Testis (tissue), 2 donors: ENCODE measurements at regions not wholly inside any gene's neighbourhood (a gene's known extent, or its start where the extent isn't known, plus 50 kb on each side); places are given as distances from the start of the nearest gene placed in this dataset.

Experiments
- DNase-seq: peaks from one replicate; pipeline ENCODE4 v3.0.0-alpha.2; 2019
- H3K27ac ChIP-seq, 2 donors: fragments of 200-600 bp; sonication (generic); one replicate each; pipeline ENCODE4 v1.5.1; 2019
- H3K27me3 ChIP-seq: fragments of 200-600 bp; sonication (generic); one replicate; pipeline ENCODE4 v1.5.1; 2019
- H3K36me3 ChIP-seq: fragments of 200-600 bp; sonication (generic); one replicate; pipeline ENCODE4 v1.5.1; 2017; ENCODE audit warnings: low read depth; ENCODE audit errors: missing control alignments
- H3K4me1 ChIP-seq: fragments of 200-600 bp; sonication (generic); one replicate; pipeline ENCODE4 v1.5.1; 2019
- H3K4me3 ChIP-seq, 2 donors: fragments of 200-600 bp; sonication (generic); one replicate each; pipeline ENCODE4 v1.5.1; 2017 to 2019
- H3K9me3 ChIP-seq: fragments of 200-600 bp; sonication (generic); one replicate; pipeline ENCODE4 v1.5.1; 2017
- POLR2A ChIP-seq: fragments of 450-650 bp; IDR thresholded peaks from one replicate; pipeline ENCODE4 v1.6.1; 2017; ENCODE audit warnings: antibody characterized with exemption, mild to moderate bottlenecking, moderate library complexity
- WGBS, 2 donors: methylation state at CpG; one replicate each; pipeline ENCODE4 v1.1.5; 2018; 5-methylcytosine and 5-hydroxymethylcytosine counted together
- intact Hi-C: fragments of 100-400 bp; cut with DNase I; formaldehyde crosslinking; loops from one replicate; pipeline ENCODE4 v1.15.1; 2023; ENCODE audit warnings: low total_unique reads
- TF ChIP-seq, protein P1 (sequence below), 3 experiments: fragments of 450-650 bp in 2 of 3; fragments of 200-600 bp in 1 of 3; sonication (generic) in 1 of 3; IDR thresholded peaks; one replicate each; pipeline ENCODE4 v1.5.1; 2016 to 2019; ENCODE audit warnings: antibody characterized with exemption in 3 of 3, mild to moderate bottlenecking in 2 of 3, moderate library complexity in 1 of 3

DNA sequence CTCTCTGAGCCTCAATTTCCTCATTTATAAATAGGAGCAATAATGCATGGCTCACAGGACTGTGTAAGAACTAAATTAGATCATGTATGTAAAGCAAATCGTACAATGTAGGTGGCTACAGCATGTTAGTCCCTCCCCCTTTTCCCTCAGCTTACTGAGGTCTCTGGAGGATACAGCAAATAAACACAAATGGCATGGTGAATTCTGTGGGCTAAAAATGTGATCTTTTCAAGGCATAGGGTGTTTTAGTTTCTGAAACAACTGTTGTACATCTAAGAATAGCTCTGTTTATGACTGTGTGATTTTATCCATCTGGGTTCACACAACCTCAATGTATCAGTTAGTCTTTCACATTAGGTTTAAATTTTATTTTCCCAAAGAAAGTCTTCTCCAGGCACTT lies 121.2 kb upstream of the PLEKHG7 start:
- no peak for TF ChIP-seq POLR2A
- TF ChIP-seq, protein P1, sequence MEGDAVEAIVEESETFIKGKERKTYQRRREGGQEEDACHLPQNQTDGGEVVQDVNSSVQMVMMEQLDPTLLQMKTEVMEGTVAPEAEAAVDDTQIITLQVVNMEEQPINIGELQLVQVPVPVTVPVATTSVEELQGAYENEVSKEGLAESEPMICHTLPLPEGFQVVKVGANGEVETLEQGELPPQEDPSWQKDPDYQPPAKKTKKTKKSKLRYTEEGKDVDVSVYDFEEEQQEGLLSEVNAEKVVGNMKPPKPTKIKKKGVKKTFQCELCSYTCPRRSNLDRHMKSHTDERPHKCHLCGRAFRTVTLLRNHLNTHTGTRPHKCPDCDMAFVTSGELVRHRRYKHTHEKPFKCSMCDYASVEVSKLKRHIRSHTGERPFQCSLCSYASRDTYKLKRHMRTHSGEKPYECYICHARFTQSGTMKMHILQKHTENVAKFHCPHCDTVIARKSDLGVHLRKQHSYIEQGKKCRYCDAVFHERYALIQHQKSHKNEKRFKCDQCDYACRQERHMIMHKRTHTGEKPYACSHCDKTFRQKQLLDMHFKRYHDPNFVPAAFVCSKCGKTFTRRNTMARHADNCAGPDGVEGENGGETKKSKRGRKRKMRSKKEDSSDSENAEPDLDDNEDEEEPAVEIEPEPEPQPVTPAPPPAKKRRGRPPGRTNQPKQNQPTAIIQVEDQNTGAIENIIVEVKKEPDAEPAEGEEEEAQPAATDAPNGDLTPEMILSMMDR (IDR thresholded peaks at IDR 0.05): no peak
- Histone ChIP-seq H3K4me1 (no peaks in the 10 kb centered on the region), H3K27ac (no peak overlapping the region), H3K36me3 (no peaks in the 10 kb centered on the region), H3K27me3 (no peaks in the 10 kb centered on the region), H3K9me3 (no peaks in the 10 kb centered on the region), H3K4me3 (no peak overlapping the region)
- 71 to 74% methylated on average over 1 of the region's 1 CpG for WGBS, 2 donors
- intact Hi-C loops: no loop called here
- no peak for DNase-seq

DNA sequence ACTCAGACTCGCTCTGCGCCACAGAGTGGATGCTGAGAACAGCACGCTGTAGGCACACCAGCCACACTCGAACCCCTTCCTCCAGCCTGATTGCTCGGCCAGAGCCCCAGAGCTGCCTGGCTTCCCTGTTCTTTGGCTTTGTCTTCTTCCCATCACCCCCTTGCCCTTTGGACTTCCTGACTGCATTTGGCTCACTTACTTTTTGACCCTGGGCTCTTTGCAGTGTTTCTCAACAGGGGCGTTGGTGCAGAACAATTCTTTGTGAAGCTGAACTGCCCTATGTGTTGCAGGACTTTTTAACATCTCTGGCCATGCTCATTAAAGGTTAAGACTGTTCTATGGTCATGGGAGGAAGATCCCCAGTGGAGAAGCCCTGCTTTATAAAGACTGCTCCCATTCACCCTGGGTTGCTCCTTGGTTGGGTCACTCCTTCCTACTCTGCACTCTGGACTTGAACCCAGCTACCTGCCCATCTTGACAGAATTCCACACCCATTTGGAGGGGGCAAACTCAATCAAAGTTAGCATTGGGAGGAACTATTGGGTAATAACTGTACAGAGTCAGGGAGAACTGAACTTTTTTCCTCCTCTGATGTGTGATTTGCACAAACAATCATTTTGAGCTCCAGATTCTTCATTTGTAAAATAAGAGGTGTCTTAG lies 127.7 kb upstream of the PLEKHG7 start:
- Histone ChIP-seq H3K27me3 (no peaks in the 10 kb centered on the region), H3K4me1 (no peaks in the 10 kb centered on the region), H3K27ac (no peak overlapping the region), H3K36me3 (no peaks in the 10 kb centered on the region), H3K4me3 (no peak overlapping the region), H3K9me3 (no peaks in the 10 kb centered on the region)
- DNase-seq: no peak
- intact Hi-C loops: no loop called here
- TF ChIP-seq POLR2A: no peak
- TF ChIP-seq, protein P1 (IDR thresholded peaks at IDR 0.05): no peak
- WGBS, 2 donors: 76 to 89% methylated on average over 6 of the region's 6 CpGs

DNA sequence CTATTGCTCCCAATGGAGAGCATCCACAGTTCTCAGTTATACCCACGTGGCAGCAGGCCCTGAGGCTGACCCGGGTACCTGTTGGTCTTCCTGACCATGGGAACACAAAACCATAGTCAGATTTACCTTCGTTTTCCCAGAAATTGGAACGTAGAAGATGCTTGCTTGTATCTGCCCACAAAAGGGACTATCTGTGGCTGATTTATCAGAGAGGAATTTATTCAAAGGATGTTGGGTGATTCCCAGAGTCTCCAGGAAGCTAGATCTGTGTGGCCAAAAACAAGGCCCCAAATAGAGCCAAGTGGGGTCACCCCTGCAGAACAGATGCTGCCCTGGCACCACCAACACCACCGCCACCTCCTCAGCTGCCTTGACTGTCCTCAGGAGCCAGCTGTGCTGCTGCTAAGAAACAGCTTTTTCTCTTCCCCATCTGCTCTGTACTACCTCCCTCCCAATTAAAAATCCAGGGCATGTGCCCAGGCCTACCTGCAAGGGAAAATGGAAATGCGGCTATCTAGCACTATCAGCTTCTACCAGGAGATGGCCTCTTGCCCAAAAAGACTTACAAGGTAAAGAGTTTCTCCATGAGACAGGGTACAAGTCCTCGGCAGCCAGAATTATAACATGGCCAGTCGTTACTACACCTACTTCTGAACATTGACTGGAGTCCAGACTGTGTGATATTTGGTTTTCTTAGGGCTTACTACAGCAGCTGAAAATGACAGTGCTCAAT lies 128.6 kb upstream of the PLEKHG7 start:
- no peak overlapping the region for H3K4me3 ChIP-seq
- TF ChIP-seq, protein P1 (IDR thresholded peaks at IDR 0.05): no peak
- TF ChIP-seq POLR2A: no peak
- 78 to 88% methylated on average over 8 of the region's 8 CpGs for whole genome bisulfite sequencing, 2 donors
- intact Hi-C loops: no loop called here
- DNase-seq: no peak
- no peaks in the 10 kb centered on the region for H3K9me3 ChIP-seq
- H3K27me3 ChIP-seq: no peaks in the 10 kb centered on the region
- H3K4me1 ChIP-seq: no peaks in the 10 kb centered on the region
- H3K27ac ChIP-seq: no peak overlapping the region
- no peaks in the 10 kb centered on the region for H3K36me3 ChIP-seq

DNA sequence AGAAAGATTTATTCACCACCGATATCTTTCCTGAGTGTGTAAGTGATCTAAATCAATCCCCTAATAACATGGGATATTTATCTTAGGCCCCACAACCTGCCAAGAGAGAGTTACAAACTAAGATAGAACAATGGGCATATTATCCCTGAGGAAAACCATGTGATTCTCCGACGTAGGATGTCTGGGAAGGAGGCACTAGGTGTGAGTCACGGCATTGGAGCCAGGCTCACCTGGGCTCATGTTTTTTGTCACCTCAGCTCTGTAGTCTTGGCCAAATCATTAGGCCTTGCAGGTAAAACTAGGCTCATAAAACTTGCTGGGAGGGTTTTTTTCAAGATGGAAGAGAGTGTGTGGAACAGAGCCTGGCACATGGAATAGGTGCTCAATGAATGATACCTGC lies 129.7 kb upstream of the PLEKHG7 start:
- Histone ChIP-seq H3K4me3 (no peak overlapping the region), H3K4me1 (no peaks in the 10 kb centered on the region), H3K27me3 (no peaks in the 10 kb centered on the region), H3K27ac (no peak overlapping the region), H3K9me3 (no peaks in the 10 kb centered on the region), H3K36me3 (no peaks in the 10 kb centered on the region)
- no peak for DNase-seq
- TF ChIP-seq, protein P1 (IDR thresholded peaks at IDR 0.05): no peak
- no peak for TF ChIP-seq POLR2A
- intact Hi-C loops: no loop called here
- 83 to 85% methylated on average over 4 of the region's 4 CpGs for WGBS, 2 donors
